ENCODE measurements at regions not wholly inside any gene's neighbourhood (a gene's known extent, or its start where the extent isn't known, plus 50 kb on each side); places are given as distances from the start of the nearest gene placed in this dataset.

- Histone ChIP-seq H4K8ac (ENCODE audit: low read depth, low read length) (no peak overlapping the region), H3K79me1 (ENCODE audit: low read length) (no peaks in the 10 kb centered on the region), H3K27me3 (ENCODE audit: insufficient read depth, low read length) (no peaks in the 10 kb centered on the region), H3K4me1 (ENCODE audit: control insufficient read depth in 1 of 2, insufficient read depth in 2 of 2, low read length in 2 of 2) (peaks cover 0 to 6% of the 10 kb centered on the region in 2 experiments), H3K18ac (ENCODE audit: low read length) (no peak overlapping the region), H4K12ac (ENCODE audit: low read depth, low read length) (no peak overlapping the region), H3K4me3 (ENCODE audit: low read depth, low read length) (no peak overlapping the region), H3K4me2 (ENCODE audit: low read length) (no peak overlapping the region), H3K14ac (ENCODE audit: low read length) (no peak overlapping the region), H3K9me3 (ENCODE audit: insufficient read depth, low read depth, low read length) (no peaks in the 10 kb centered on the region), H3K36me3 (ENCODE audit: control insufficient read depth in 1 of 2, insufficient read depth in 2 of 2, low read length in 2 of 2) (no peaks in the 10 kb centered on the region), H3K23ac (ENCODE audit: low read length) (no peak overlapping the region), H4K91ac (ENCODE audit: low read depth, low read length) (no peak overlapping the region), H2BK12ac (ENCODE audit: low read length) (no peak overlapping the region), H2AK5ac (ENCODE audit: low read length) (no peak overlapping the region), H3K79me2 (ENCODE audit: control insufficient read depth, insufficient read depth, low read length, poor library complexity) (no peaks in the 10 kb centered on the region), H2AFZ (ENCODE audit: insufficient read depth, low read length, poor library complexity) (no peak overlapping the region), H3K4ac (ENCODE audit: low read depth, low read length) (no peak overlapping the region), H3K9ac (ENCODE audit: low read length) (no peak overlapping the region), H3K27ac (ENCODE audit: low read depth, low read length) (no peak overlapping the region), H2BK5ac (ENCODE audit: low read depth, low read length, poor library complexity) (no peak overlapping the region), H2BK120ac (ENCODE audit: insufficient read depth, low read length, poor library complexity) (no peak overlapping the region)
- WGBS (ENCODE audit: extremely low coverage, insufficient coverage, insufficient read length): no CpG with 5 or more reads among the region's 1 CpG
- DNase-seq: no peak
Measured at GRCh38 chr14:65200454-65200853, 98.1 kb upstream of the MAX start.

DNA sequence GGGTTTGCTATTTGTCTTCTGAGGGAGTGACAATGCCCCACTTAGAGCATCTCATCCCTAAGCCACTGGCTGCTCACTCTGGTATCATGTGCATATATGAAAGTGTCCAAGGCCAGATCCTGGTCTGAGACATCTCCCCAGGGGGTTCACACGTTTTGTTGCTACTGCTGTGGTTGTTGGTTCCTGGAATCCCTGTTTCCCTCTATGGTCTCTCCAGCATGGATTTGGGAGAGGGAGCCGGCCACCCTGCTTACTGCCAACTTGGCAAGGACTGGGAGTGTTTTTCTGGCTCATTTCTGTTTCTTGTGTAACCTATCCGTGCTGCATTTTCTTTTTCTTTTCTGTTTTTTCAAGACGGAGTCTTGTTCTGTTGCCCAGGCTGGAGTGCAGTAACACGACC, 101.3 kb upstream of the MAX start:
- Histone ChIP-seq H2AFZ (ENCODE audit: insufficient read depth, low read length, poor library complexity) (no peak overlapping the region), H2AK5ac (ENCODE audit: low read length) (no peak overlapping the region), H4K12ac (ENCODE audit: low read depth, low read length) (no peak overlapping the region), H3K9me3 (ENCODE audit: insufficient read depth, low read depth, low read length) (no peaks in the 10 kb centered on the region), H3K9ac (ENCODE audit: low read length) (no peak overlapping the region), H3K23ac (ENCODE audit: low read length) (no peak overlapping the region), H4K8ac (ENCODE audit: low read depth, low read length) (no peak overlapping the region), H3K27ac (ENCODE audit: low read depth, low read length) (no peak overlapping the region), H3K36me3 (ENCODE audit: control insufficient read depth in 1 of 2, insufficient read depth in 2 of 2, low read length in 2 of 2) (no peaks in the 10 kb centered on the region), H2BK12ac (ENCODE audit: low read length) (no peak overlapping the region), H3K14ac (ENCODE audit: low read length) (no peak overlapping the region), H3K79me2 (ENCODE audit: control insufficient read depth, insufficient read depth, low read length, poor library complexity) (no peaks in the 10 kb centered on the region), H3K4ac (ENCODE audit: low read depth, low read length) (no peak overlapping the region), H3K4me2 (ENCODE audit: low read length) (no peak overlapping the region), H4K91ac (ENCODE audit: low read depth, low read length) (no peak overlapping the region), H3K4me1 (ENCODE audit: control insufficient read depth in 1 of 2, insufficient read depth in 2 of 2, low read length in 2 of 2) (peaks cover 1 to 8% of the 10 kb centered on the region in 2 experiments), H3K18ac (ENCODE audit: low read length) (no peak overlapping the region), H3K27me3 (ENCODE audit: insufficient read depth, low read length) (no peaks in the 10 kb centered on the region), H3K4me3 (ENCODE audit: low read depth, low read length) (no peak overlapping the region), H2BK5ac (ENCODE audit: low read depth, low read length, poor library complexity) (no peak overlapping the region), H3K79me1 (ENCODE audit: low read length) (peaks cover under 1% of the 10 kb centered on the region), H2BK120ac (ENCODE audit: insufficient read depth, low read length, poor library complexity) (no peak overlapping the region)
- no peak for DNase-seq
- WGBS (ENCODE audit: extremely low coverage, insufficient coverage, insufficient read length): no CpG with 5 or more reads among the region's 5 CpGs

GRCh38 chr14:65204056-65204455, 101.7 kb upstream of the MAX start:
- H3K18ac ChIP-seq (ENCODE audit: low read length): no peak overlapping the region
- no peak overlapping the region for H2BK120ac ChIP-seq (ENCODE audit: insufficient read depth, low read length, poor library complexity)
- H3K9me3 ChIP-seq (ENCODE audit: insufficient read depth, low read depth, low read length): no peaks in the 10 kb centered on the region
- H3K36me3 ChIP-seq (ENCODE audit: control insufficient read depth in 1 of 2, insufficient read depth in 2 of 2, low read length in 2 of 2): no peaks in the 10 kb centered on the region
- H4K91ac ChIP-seq (ENCODE audit: low read depth, low read length): no peak overlapping the region
- H3K9ac ChIP-seq (ENCODE audit: low read length): no peak overlapping the region
- no CpG with 5 or more reads among the region's 5 CpGs for WGBS (ENCODE audit: extremely low coverage, insufficient coverage, insufficient read length)
- DNase-seq: no peak
- no peak overlapping the region for H3K14ac ChIP-seq (ENCODE audit: low read length)
- no peak overlapping the region for H3K4ac ChIP-seq (ENCODE audit: low read depth, low read length)
- peaks cover 3% of the 10 kb centered on the region for H3K79me1 ChIP-seq (ENCODE audit: low read length)
- no peaks in the 10 kb centered on the region for H3K79me2 ChIP-seq (ENCODE audit: control insufficient read depth, insufficient read depth, low read length, poor library complexity)
- H2AFZ ChIP-seq (ENCODE audit: insufficient read depth, low read length, poor library complexity): no peak overlapping the region
- H2BK12ac ChIP-seq (ENCODE audit: low read length): no peak overlapping the region
- H3K23ac ChIP-seq (ENCODE audit: low read length): no peak overlapping the region
- no peak overlapping the region for H4K8ac ChIP-seq (ENCODE audit: low read depth, low read length)
- no peak overlapping the region for H4K12ac ChIP-seq (ENCODE audit: low read depth, low read length)
- no peak overlapping the region for H3K4me3 ChIP-seq (ENCODE audit: low read depth, low read length)
- no peaks in the 10 kb centered on the region for H3K27me3 ChIP-seq (ENCODE audit: insufficient read depth, low read length)
- no peak overlapping the region for H3K27ac ChIP-seq (ENCODE audit: low read depth, low read length)
- no peak overlapping the region for H3K4me2 ChIP-seq (ENCODE audit: low read length)
- no peak overlapping the region for H2AK5ac ChIP-seq (ENCODE audit: low read length)
- H3K4me1 ChIP-seq (ENCODE audit: control insufficient read depth in 1 of 2, insufficient read depth in 2 of 2, low read length in 2 of 2): peaks cover 4 to 9% of the 10 kb centered on the region in 2 experiments
- no peak overlapping the region for H2BK5ac ChIP-seq (ENCODE audit: low read depth, low read length, poor library complexity)

DNA sequence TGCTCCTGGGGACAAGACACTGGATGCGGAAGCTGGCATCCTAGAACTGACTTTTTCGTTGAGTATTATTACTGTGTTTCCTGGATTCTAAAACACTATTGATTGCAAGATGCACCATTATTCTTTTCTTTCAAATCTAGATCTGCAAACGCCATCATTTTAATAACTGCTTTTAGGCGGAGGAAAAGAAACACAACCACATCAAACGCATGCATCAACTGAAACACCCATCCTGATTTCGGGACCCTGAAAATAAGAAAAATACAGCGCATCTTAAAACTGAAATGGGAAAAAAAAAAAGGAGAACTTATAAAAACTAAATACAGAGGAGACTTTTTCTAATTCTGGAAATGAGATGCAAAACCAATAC, 103.7 kb upstream of the MAX start:
- WGBS (ENCODE audit: extremely low coverage, insufficient coverage, insufficient read length): no CpG with 5 or more reads among the region's 7 CpGs
- no peak overlapping the region for H2BK12ac ChIP-seq (ENCODE audit: low read length)
- H3K18ac ChIP-seq (ENCODE audit: low read length): no peak overlapping the region
- no peak overlapping the region for H2AFZ ChIP-seq (ENCODE audit: insufficient read depth, low read length, poor library complexity)
- no peak overlapping the region for H4K91ac ChIP-seq (ENCODE audit: low read depth, low read length)
- H2BK5ac ChIP-seq (ENCODE audit: low read depth, low read length, poor library complexity): no peak overlapping the region
- no peak overlapping the region for H2BK120ac ChIP-seq (ENCODE audit: insufficient read depth, low read length, poor library complexity)
- no peak overlapping the region for H3K14ac ChIP-seq (ENCODE audit: low read length)
- H3K4me1 ChIP-seq (ENCODE audit: control insufficient read depth in 1 of 2, insufficient read depth in 2 of 2, low read length in 2 of 2): peaks cover 6 to 12% of the 10 kb centered on the region in 2 experiments
- H3K36me3 ChIP-seq (ENCODE audit: control insufficient read depth in 1 of 2, insufficient read depth in 2 of 2, low read length in 2 of 2): no peaks in the 10 kb centered on the region
- H3K4me2 ChIP-seq (ENCODE audit: low read length): no peak overlapping the region
- H3K23ac ChIP-seq (ENCODE audit: low read length): no peak overlapping the region
- peaks cover 7% of the 10 kb centered on the region for H3K79me1 ChIP-seq (ENCODE audit: low read length)
- no peak for DNase-seq
- no peak overlapping the region for H2AK5ac ChIP-seq (ENCODE audit: low read length)
- no peak overlapping the region for H4K12ac ChIP-seq (ENCODE audit: low read depth, low read length)
- H3K79me2 ChIP-seq (ENCODE audit: control insufficient read depth, insufficient read depth, low read length, poor library complexity): peaks cover 1% of the 10 kb centered on the region
- no peak overlapping the region for H4K8ac ChIP-seq (ENCODE audit: low read depth, low read length)
- no peak overlapping the region for H3K4ac ChIP-seq (ENCODE audit: low read depth, low read length)
- no peak overlapping the region for H3K27ac ChIP-seq (ENCODE audit: low read depth, low read length)
- no peak overlapping the region for H3K4me3 ChIP-seq (ENCODE audit: low read depth, low read length)
- H3K27me3 ChIP-seq (ENCODE audit: insufficient read depth, low read length): no peaks in the 10 kb centered on the region
- no peak overlapping the region for H3K9ac ChIP-seq (ENCODE audit: low read length)
- H3K9me3 ChIP-seq (ENCODE audit: insufficient read depth, low read depth, low read length): no peaks in the 10 kb centered on the region

All from trophoblast cell (in vitro differentiated cells and primary cell).